ENCODE measurements at regions not wholly inside any gene's neighbourhood (a gene's known extent, or its start where the extent isn't known, plus 50 kb on each side); places are given as distances from the start of the nearest gene placed in this dataset.

- no peak for DNase-seq
Observed at GRCh38 chr14:55734731-55735130, 154.7 kb downstream of the KTN1 start.

- no peak for DNase-seq
Observed at GRCh38 chr14:55739967-55740648, 160.1 kb downstream of the KTN1 start.

- no peak for DNase-seq
Observed at GRCh38 chr14:55740649-55740989, 160.6 kb downstream of the KTN1 start.

- DNase-seq: no peak
Observed at GRCh38 chr14:55741240-55741639, 161.2 kb downstream of the KTN1 start.

- no peak for DNase-seq
Observed at GRCh38 chr14:55743551-55743950, 163.5 kb downstream of the KTN1 start.

GRCh38 chr14:55744321-55744720 is 164.3 kb downstream of the KTN1 start:
- no peak for DNase-seq

GRCh38 chr14:55745906-55746305 is 165.9 kb downstream of the KTN1 start:
- no peak for DNase-seq

DNA sequence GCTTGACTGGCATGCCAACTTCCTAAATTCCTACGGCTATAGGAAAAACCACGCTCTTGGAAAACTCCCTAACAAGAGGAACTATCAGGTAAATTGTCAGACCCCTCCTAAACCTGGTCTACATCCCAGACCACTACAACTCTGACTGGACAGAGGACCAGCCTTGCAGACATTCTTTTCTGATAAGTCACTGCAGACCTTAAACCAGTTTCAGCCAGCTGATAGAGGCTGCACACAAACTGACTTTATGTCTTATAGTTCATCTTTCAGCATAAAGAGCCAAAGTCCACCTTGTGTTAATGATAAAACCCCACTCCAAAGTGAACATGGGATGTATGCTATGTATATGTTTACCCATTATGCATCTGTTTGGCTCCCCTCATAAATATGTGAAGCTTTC is 166.6 kb downstream of the KTN1 start:
- no peak for DNase-seq

GRCh38 chr14:55747186-55747585 is 167.2 kb downstream of the KTN1 start:
- peak; percentile 55 for DNase-seq

DNA sequence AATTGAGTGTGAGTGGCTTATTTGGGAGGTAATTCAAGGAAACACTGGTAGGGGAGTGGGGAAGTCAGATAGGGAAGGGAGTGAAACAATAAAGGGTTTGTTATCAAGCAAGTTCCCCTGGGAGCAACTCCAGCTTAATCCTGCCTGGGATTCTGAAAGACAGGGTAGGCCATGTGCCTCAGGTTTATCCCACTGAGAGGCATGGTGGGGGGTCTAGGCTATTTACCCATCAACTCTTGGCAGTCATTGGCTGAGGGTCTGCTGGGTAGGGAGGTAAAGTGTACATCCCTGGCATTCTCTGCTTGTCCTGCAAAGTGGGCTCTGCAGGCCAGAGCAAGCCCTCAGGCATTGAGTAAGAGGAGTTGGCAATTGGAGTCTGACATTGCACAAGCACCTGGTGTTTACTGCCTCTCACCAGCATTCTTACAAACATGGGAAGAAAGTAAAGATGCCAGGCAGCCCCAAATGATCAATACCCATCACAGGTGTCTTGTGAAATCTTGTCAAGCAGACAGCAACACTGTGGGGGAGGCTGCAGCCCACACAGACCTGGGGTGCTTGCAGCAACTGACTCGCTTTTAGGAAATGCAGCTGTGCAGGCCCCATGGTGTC is 169.3 kb downstream of the KTN1 start:
- peak; percentile 72 for DNase-seq

DNA sequence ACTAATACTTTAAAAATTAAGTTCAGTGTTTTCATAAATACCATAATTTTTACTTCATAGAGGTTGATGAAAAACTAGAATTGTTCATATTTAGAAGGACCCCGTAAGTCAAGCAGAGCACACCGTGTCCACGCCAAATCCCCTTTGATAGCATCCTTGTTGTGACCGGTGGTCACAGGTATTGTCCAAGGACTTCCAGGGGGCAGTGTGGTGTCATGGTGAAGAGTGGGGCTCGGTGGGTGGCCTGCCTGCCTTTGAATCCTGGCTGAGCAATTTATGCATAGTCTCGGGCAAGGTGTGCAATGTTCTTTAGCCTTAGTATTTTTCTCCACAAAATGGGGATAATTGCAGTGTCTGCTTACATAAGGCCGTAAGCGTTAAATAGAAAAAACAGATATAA is 169.9 kb downstream of the KTN1 start:
- DNase-seq: no peak

DNA sequence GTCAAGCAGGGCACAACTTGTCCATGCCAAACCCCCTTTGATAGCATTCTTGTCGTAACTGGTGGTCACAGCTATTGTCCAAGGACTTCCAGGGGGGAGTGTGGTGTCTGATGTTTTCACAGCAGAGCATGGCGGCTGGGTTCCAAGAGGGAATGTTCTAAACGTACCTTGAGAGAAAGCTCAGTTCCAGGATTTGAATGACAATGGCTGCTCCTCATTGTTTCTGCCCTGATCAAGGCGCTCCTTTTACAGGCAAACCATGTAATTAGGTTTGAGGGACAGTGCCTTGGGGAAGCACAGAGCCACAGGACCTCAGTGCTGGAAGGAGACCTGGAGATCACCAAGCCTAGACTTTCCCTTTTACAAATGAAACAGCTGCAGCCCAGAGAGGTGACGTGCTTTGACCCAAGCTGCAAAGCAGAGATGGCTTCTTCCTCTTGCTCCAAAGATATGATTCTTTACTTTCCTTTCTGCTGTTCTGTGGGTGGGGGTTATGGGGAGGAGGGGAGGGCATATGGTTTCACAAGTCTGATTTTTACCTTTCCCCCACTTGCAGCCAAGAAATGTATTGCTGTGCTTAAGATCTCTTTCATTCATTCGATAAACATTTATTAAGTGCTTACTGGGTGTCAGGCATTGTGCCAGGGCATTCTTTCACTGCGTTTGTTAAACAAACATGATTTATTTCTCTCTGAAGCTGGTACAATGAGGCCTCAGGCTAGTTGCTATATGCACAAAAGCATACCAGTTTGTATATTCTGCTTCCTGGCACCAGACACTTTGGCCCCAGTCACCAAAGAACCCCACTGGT is 172.8 kb downstream of the KTN1 start:
- no peak for DNase-seq

- DNase-seq: no peak
Observed at GRCh38 chr14:55754471-55754870, 174.5 kb downstream of the KTN1 start.

- DNase-seq: no peak
Observed at GRCh38 chr14:55754871-55755270, 174.9 kb downstream of the KTN1 start.

- no peak for DNase-seq
Observed at GRCh38 chr14:55756078-55756477, 176.1 kb downstream of the KTN1 start.

DNA sequence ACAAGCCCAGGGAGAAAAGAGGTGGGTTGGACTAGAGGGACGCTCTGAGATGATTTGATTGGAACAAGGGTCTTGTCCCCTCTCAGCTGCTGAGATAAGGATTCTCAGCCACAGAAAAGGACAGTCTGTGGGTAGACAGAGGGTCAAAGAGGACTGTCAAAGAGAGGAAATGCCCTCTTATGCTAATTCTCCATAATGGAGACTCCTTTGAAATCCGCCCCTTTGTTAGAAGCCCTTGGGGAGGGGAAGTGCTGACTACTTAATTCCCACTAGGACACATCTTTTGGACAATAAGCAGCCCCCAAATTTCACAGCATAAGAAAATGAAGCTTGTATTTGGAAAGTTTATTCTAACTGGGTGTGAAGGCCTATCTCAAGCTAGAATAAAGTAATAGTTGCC is 176.6 kb downstream of the KTN1 start:
- no peak for DNase-seq

GRCh38 chr14:55758796-55759195 is 178.8 kb downstream of the KTN1 start:
- DNase-seq: no peak

- no peak for DNase-seq
Observed at GRCh38 chr14:55760789-55761566, 181.0 kb downstream of the KTN1 start.

GRCh38 chr14:55761651-55762050 is 181.6 kb downstream of the KTN1 start:
- no peak for DNase-seq

DNA sequence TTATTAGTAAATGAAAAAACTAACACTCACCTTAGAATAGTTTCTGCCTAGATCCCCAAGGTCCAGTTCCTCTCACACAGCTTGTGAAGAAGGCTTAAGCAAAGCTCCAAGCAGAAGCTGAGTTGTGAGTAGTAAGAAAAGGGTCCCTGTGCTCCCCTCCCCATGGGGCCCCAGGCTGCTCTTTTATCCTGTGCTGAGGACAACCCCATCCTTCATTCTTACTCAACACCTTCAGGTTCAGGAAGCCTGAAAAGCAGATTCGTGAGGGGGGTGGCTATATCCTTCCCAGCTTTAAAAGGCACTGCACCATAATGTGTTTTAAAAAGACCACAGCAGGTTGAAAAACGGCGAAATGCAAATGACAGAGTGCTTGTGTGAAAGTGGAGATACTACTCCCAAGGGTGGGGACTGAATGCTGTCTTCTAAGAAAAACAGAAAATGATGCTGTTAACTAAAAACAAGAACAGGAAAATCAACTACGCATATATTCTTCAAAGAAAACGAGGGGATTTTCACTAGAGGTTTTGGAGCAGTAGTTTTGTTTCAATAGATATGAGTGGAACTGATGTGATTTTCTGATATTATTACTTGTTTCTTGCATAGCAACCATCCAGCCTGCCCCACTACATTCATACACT is 182.7 kb downstream of the KTN1 start:
- peak; percentile 33 for DNase-seq

DNA sequence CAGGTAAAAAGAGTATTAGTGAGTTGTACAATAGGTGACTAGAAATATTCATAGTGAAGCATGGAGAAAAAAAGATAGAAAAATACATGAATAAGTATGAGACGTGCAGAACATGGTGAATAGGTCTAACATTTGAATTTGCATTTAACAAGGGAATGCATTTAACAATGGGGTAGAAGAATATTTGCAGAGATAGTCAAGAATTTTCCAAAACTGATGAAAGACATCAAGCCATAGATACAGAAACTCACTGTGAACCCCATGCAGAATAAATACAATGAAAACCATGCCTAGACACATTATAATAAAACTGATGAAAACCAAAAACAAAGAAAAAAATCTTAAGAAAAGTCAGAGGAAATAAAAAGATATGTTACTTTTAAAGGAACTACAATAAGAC is 184.8 kb downstream of the KTN1 start:
- no peak for DNase-seq

- no peak for DNase-seq
Observed at GRCh38 chr14:55766071-55766470, 186.1 kb downstream of the KTN1 start.

DNA sequence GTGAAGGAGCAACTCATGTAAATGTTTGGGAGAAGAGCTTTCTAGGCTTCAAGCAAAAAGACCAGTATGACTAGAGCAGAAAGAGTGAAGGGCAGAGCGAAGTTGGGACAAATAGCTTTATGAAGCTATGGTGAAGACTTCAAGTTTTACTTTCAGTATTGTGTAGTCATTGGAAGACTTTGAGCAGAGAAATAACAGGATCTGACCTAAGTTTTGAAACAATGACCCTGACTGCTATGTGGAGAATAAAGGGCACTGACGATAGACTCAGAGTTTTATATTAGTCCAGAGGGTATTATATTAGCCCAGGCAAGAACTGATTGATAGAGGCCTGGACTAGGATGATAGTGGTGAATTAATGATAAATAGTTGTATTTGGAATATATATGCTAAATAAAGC is 187.3 kb downstream of the KTN1 start:
- no peak for DNase-seq
